Muscle layer of duodenum (tissue), 2 donors: ENCODE measurements at regions not wholly inside any gene's neighbourhood (a gene's known extent, or its start where the extent isn't known, plus 50 kb on each side); places are given as distances from the start of the nearest gene placed in this dataset.

Experiments
- H3K27ac ChIP-seq: one replicate; pipeline ENCODE4 v1.7.0; 2013; ENCODE audit warnings: mild to moderate bottlenecking, low read length
- H3K27me3 ChIP-seq: one replicate; pipeline ENCODE4 v1.7.0; 2013; ENCODE audit warnings: low read depth, mild to moderate bottlenecking, control low read depth, low read length
- H3K36me3 ChIP-seq, 2 donors: one replicate each; pipeline ENCODE4 v1.7.0; 2013; ENCODE audit warnings: low read length in 2 of 2, control low read depth in 1 of 2, mild to moderate bottlenecking in 1 of 2; ENCODE audit not compliant: insufficient read depth in 2 of 2, control insufficient read depth in 1 of 2
- H3K4me1 ChIP-seq, 2 donors: one replicate each; pipeline ENCODE4 v1.7.0; 2013; ENCODE audit warnings: low read length in 2 of 2, mild to moderate bottlenecking in 2 of 2, control low read depth in 1 of 2, moderate library complexity in 1 of 2; ENCODE audit not compliant: insufficient read depth in 2 of 2, control insufficient read depth in 1 of 2
- H3K4me3 ChIP-seq, 2 donors: one replicate each; pipeline ENCODE4 v1.7.0; 2013; ENCODE audit warnings: low read length in 2 of 2, low read depth in 1 of 2, mild to moderate bottlenecking in 1 of 2
- H3K9me3 ChIP-seq, 2 donors: one replicate each; pipeline ENCODE4 v1.7.0; 2013; ENCODE audit warnings: low read length in 2 of 2, control low read depth in 1 of 2, mild to moderate bottlenecking in 1 of 2; ENCODE audit not compliant: control insufficient read depth in 1 of 2
- donor health status: healthy.

- H3K27me3 ChIP-seq = no peaks in the 10 kb centered on the region
- no peak overlapping the region for H3K27ac ChIP-seq
- no peaks in the 10 kb centered on the region for H3K9me3 ChIP-seq
- no peak overlapping the region for H3K4me3 ChIP-seq
- H3K4me1 ChIP-seq = no peaks in the 10 kb centered on the region
- no peaks in the 10 kb centered on the region for H3K36me3 ChIP-seq
Measured at GRCh38 chr17:73878923-73879322, 234.7 kb upstream of the SDK2 start.

- Histone ChIP-seq H3K4me3 (no peak overlapping the region), H3K36me3 (no peaks in the 10 kb centered on the region), H3K9me3 (no peaks in the 10 kb centered on the region), H3K27ac (no peak overlapping the region), H3K4me1 (no peaks in the 10 kb centered on the region), H3K27me3 (no peaks in the 10 kb centered on the region)
Measured at GRCh38 chr17:73879987-73880386, 235.7 kb upstream of the SDK2 start.

DNA sequence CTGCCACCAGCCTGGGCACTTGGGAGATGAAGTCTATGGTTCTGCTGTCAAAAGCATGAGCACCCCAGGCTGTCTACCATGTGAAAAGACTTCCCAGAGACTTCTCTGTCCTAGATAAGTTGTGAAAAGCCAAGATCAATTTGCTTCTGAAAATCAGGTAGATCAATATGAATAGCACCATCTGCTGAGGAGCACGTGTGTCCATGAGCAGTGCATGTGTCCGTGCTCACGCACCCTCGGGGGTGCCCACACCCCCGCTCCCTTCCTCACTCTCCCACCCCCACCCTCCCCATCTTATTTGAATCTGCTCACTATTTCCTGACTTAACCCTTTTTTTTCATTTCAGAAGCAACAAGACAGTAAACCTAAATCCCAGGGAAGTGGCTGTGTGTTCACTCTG is 238.3 kb upstream of the SDK2 start:
- H3K4me1 ChIP-seq = no peaks in the 10 kb centered on the region

GRCh38 chr17:73883175-73883574 is 238.9 kb upstream of the SDK2 start:
- Histone ChIP-seq H3K36me3 (no peaks in the 10 kb centered on the region), H3K4me3 (no peak overlapping the region), H3K9me3 (no peaks in the 10 kb centered on the region), H3K4me1 (no peaks in the 10 kb centered on the region), H3K27me3 (no peaks in the 10 kb centered on the region), H3K27ac (no peak overlapping the region)

More for the DNA sequence above, 238.3 kb upstream of the SDK2 start:
- H3K4me3 ChIP-seq = no peak overlapping the region
- H3K27me3 ChIP-seq = no peaks in the 10 kb centered on the region
- H3K9me3 ChIP-seq = no peaks in the 10 kb centered on the region
- no peaks in the 10 kb centered on the region for H3K36me3 ChIP-seq
- H3K27ac ChIP-seq = no peak overlapping the region

- Histone ChIP-seq H3K9me3 (peaks cover 0 to under 1% of the 10 kb centered on the region in 2 donors), H3K4me1 (no peaks in the 10 kb centered on the region), H3K27me3 (no peaks in the 10 kb centered on the region), H3K27ac (no peak overlapping the region), H3K36me3 (no peaks in the 10 kb centered on the region), H3K4me3 (no peak overlapping the region)
Measured at GRCh38 chr17:73887739-73888138, 243.5 kb upstream of the SDK2 start.

DNA sequence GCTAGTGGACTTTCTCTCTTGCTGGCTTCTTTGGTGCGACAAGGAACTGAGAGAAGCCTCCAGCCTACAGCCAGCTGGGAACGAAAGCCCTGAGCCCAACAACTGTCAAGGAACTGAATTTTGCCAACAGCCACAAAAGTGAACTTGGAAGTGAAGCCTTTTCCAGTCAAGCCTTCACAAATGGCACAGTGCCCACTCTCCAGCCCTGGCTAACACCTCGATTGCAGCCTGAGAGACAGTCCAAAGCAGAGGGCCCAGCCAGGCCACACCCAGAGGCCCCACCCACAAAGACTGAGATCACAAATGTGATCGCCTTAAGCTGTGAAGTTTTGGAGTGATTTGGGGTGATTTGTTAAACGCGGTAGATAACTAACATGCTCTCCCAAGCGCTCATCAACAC is 244.6 kb upstream of the SDK2 start:
- Histone ChIP-seq H3K27ac (no peak overlapping the region), H3K9me3 (peaks cover 0 to 5% of the 10 kb centered on the region in 2 donors), H3K4me1 (no peaks in the 10 kb centered on the region), H3K36me3 (no peaks in the 10 kb centered on the region), H3K27me3 (no peaks in the 10 kb centered on the region), H3K4me3 (no peak overlapping the region)

GRCh38 chr17:73889439-73889838 is 245.2 kb upstream of the SDK2 start:
- H3K4me3 ChIP-seq = no peak overlapping the region
- no peaks in the 10 kb centered on the region for H3K36me3 ChIP-seq
- H3K9me3 ChIP-seq = peaks cover 0 to 5% of the 10 kb centered on the region in 2 donors
- no peak overlapping the region for H3K27ac ChIP-seq
- no peaks in the 10 kb centered on the region for H3K4me1 ChIP-seq
- H3K27me3 ChIP-seq = no peaks in the 10 kb centered on the region

DNA sequence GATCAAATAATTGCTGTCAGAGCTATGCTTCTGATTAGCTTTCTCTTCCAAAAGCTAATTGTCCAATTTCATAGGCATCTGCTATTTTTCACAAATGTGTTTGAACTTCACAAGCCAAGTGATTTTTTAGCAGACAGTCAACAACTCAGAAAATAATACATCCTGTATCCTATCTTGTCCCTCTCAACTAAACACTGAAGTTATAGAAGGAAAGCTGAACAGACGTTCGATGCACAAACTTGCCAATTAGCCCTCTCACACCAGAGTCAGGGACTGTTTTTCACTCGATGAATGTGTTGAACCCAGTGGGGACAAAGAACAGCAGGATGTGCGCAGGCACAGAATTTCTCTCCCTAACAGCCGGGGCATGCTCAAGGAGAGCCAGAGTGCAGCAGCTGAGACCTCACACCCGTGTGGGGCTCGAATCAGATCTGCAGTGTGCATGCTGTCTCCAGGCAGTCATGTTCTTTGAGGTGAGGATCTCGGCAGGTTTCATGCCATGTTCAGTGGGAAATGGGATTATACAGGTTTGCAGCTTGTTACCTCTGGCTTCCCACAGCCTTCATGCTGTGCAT is 246.7 kb upstream of the SDK2 start:
- Histone ChIP-seq H3K4me3 (no peak overlapping the region), H3K27ac (no peak overlapping the region), H3K27me3 (no peaks in the 10 kb centered on the region), H3K9me3 (peaks cover 0 to 5% of the 10 kb centered on the region in 2 donors), H3K4me1 (no peaks in the 10 kb centered on the region), H3K36me3 (no peaks in the 10 kb centered on the region)

DNA sequence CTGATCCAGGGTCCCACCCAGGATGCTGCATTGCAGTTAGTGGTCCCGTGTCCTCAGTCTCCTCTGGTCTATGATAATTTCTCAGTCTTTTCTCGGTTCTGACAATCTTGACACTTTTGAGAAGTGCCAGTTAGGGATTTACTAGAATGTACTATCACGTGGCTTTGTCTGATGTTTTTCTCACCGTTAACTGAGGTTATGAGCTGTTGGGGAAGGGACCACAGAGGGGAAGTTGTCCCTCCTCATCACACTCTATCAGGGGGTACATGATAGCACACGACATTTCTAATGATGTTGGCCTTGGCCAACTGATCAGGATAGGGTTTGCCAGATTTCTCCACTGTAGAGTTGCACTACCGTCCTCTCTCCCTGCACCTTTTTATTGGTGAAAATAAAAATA is 250.9 kb upstream of the SDK2 start:
- Histone ChIP-seq H3K36me3 (no peaks in the 10 kb centered on the region), H3K27me3 (no peaks in the 10 kb centered on the region), H3K4me1 (no peaks in the 10 kb centered on the region), H3K27ac (no peak overlapping the region), H3K9me3 (peaks cover 0 to 5% of the 10 kb centered on the region in 2 donors), H3K4me3 (no peak overlapping the region)

GRCh38 chr17:73896966-73897365 is 252.7 kb upstream of the SDK2 start:
- Histone ChIP-seq H3K27ac (no peak overlapping the region), H3K27me3 (peaks cover 13% of the 10 kb centered on the region), H3K9me3 (peaks cover 0 to 5% of the 10 kb centered on the region in 2 donors), H3K4me1 (peaks cover 0 to 5% of the 10 kb centered on the region in 2 donors), H3K36me3 (no peaks in the 10 kb centered on the region), H3K4me3 (no peak overlapping the region)

DNA sequence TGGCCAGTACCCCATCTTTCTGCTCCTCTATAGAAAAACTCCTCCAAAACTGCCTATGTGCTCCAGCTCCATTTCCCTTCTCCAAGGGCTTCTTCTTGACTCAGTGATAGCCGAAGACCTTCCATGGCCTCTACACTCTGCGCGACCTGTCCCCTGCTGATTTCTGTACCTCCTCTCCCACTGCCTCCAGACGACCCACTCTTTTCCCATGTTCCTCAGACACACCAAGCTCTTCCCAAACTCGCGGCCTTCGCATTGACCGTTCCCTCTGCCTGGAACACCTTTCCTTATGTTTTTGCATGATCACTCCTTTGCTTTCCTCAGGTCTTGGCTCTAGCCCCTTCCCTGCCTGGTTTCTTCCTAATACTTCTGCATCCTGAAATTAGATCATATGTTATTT is 255.6 kb upstream of the SDK2 start:
- Histone ChIP-seq H3K36me3 (no peaks in the 10 kb centered on the region), H3K4me1 (peaks cover 0 to 13% of the 10 kb centered on the region in 2 donors), H3K27ac (no peak overlapping the region), H3K9me3 (no peaks in the 10 kb centered on the region), H3K4me3 (no peak overlapping the region), H3K27me3 (peaks cover 13% of the 10 kb centered on the region)

DNA sequence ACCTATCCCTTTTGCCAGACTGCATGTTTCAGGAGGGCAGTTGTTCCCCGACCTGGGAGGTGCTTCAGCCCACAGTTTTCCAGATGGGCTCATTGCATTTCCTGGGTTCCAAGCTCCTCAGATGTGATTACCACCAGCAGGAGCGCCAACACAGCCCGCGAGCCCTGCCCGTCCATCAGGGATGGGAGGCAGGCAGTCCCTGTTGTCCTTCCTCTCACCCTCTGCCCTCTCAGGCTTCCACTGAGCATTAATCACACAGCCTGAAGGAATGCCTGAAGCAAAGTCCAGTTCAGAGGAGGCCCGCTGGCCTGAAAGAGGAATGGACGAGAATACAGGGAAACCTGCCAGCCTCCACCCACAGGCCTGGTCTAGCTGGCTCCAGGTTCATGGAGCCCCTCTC is 256.3 kb upstream of the SDK2 start:
- peaks cover 13% of the 10 kb centered on the region for H3K27me3 ChIP-seq
- no peaks in the 10 kb centered on the region for H3K9me3 ChIP-seq
- peaks cover 0 to 13% of the 10 kb centered on the region in 2 donors for H3K4me1 ChIP-seq
- no peaks in the 10 kb centered on the region for H3K36me3 ChIP-seq
- H3K4me3 ChIP-seq = no peak overlapping the region
- no peak overlapping the region for H3K27ac ChIP-seq
